Thymus (tissue), 11 donors: ENCODE measurements at regions not wholly inside any gene's neighbourhood (a gene's known extent, or its start where the extent isn't known, plus 50 kb on each side); places are given as distances from the start of the nearest gene placed in this dataset.

Source experiments
- DNase-seq, 9 donors: peaks; one replicate each; pipeline ENCODE4 v3.0.0-alpha.2; 2013; ENCODE audit warnings: low spot score in 9 of 9, low read depth in 6 of 9, missing footprints in 1 of 9
- H3K27ac ChIP-seq, 2 donors: one replicate each; pipeline ENCODE4 v1.5.1; 2013; ENCODE audit warnings: control low read depth in 1 of 2, low read depth in 1 of 2, low read length in 1 of 2, mild to moderate bottlenecking in 1 of 2, moderate library complexity in 1 of 2
- H3K27me3 ChIP-seq, 2 donors: one replicate each; pipeline ENCODE4 v1.5.1; 2013; ENCODE audit warnings: low read length in 1 of 2; ENCODE audit not compliant: control insufficient read depth in 2 of 2, insufficient read depth in 1 of 2
- H3K36me3 ChIP-seq, 2 donors: one replicate each; pipeline ENCODE4 v1.5.1; 2013; ENCODE audit warnings: low read length in 1 of 2, mild to moderate bottlenecking in 1 of 2, moderate library complexity in 1 of 2; ENCODE audit not compliant: control insufficient read depth in 2 of 2, insufficient read depth in 2 of 2
- H3K4me1 ChIP-seq, 2 donors: one replicate each; pipeline ENCODE4 v1.5.1; 2013; ENCODE audit warnings: low read length in 2 of 2; ENCODE audit not compliant: control insufficient read depth in 2 of 2, insufficient read depth in 2 of 2
- H3K4me3 ChIP-seq, 2 donors: one replicate each; pipeline ENCODE4 v1.5.1; 2013; ENCODE audit warnings: low read length in 2 of 2, control low read depth in 1 of 2, mild to moderate bottlenecking in 1 of 2
- H3K9me3 ChIP-seq, 2 donors: one replicate each; pipeline ENCODE4 v1.5.1; 2013; ENCODE audit warnings: low read length in 1 of 2, mild to moderate bottlenecking in 1 of 2; ENCODE audit not compliant: control insufficient read depth in 2 of 2, insufficient read depth in 1 of 2
- WGBS: extraction: QIAGEN DNeasy Blood & Tissue Kit; methylation state at CpG from one replicate; pipeline ENCODE4 v1.1.7; 2013; 5-methylcytosine and 5-hydroxymethylcytosine counted together
- donor health status: healthy.

GRCh38 chr4:14564281-14564680 is 438.0 kb upstream of the CPEB2 start:
- Histone ChIP-seq H3K4me1 (no peaks in the 10 kb centered on the region), H3K27ac (no peak overlapping the region), H3K27me3 (no peaks in the 10 kb centered on the region), H3K36me3 (no peaks in the 10 kb centered on the region), H3K4me3 (no peak overlapping the region), H3K9me3 (peaks cover 0 to 5% of the 10 kb centered on the region in 2 donors)
- 93% methylated on average over 4 of the region's 4 CpGs for WGBS
- no peak for DNase-seq

GRCh38 chr4:14566518-14566917 is 435.8 kb upstream of the CPEB2 start:
- H3K4me3 ChIP-seq = no peak overlapping the region
- H3K27ac ChIP-seq = no peak overlapping the region
- H3K9me3 ChIP-seq = peaks cover 0 to 5% of the 10 kb centered on the region in 2 donors
- H3K36me3 ChIP-seq = no peaks in the 10 kb centered on the region
- DNase-seq = peak in 3 of 9 donors; percentile 3 to 38 (median 4)
- no peaks in the 10 kb centered on the region for H3K27me3 ChIP-seq
- H3K4me1 ChIP-seq = no peaks in the 10 kb centered on the region

GRCh38 chr4:14568351-14568750 is 433.9 kb upstream of the CPEB2 start:
- no peaks in the 10 kb centered on the region for H3K36me3 ChIP-seq
- peaks cover 0 to 5% of the 10 kb centered on the region in 2 donors for H3K9me3 ChIP-seq
- no peak overlapping the region for H3K27ac ChIP-seq
- no peak for DNase-seq
- WGBS = 71% methylated on average over 2 of the region's 2 CpGs
- H3K4me1 ChIP-seq = no peaks in the 10 kb centered on the region
- no peaks in the 10 kb centered on the region for H3K27me3 ChIP-seq
- H3K4me3 ChIP-seq = no peak overlapping the region

- no peaks in the 10 kb centered on the region for H3K4me1 ChIP-seq
- no peak overlapping the region for H3K27ac ChIP-seq
- 85% methylated on average over 1 of the region's 1 CpG for WGBS
- no peak overlapping the region for H3K4me3 ChIP-seq
- DNase-seq = no peak
- no peaks in the 10 kb centered on the region for H3K36me3 ChIP-seq
- no peaks in the 10 kb centered on the region for H3K27me3 ChIP-seq
- no peaks in the 10 kb centered on the region for H3K9me3 ChIP-seq
These were observed 427.0 kb upstream of the CPEB2 start for GRCh38 chr4:14575289-14575688.

GRCh38 chr4:14575919-14576318 is 426.4 kb upstream of the CPEB2 start:
- Histone ChIP-seq H3K27me3 (no peaks in the 10 kb centered on the region), H3K36me3 (no peaks in the 10 kb centered on the region), H3K27ac (no peak overlapping the region), H3K4me1 (no peaks in the 10 kb centered on the region), H3K9me3 (no peaks in the 10 kb centered on the region), H3K4me3 (no peak overlapping the region)
- DNase-seq = no peak
- WGBS = 98% methylated on average over 2 of the region's 2 CpGs

GRCh38 chr4:14580061-14580460 is 422.2 kb upstream of the CPEB2 start:
- no peak overlapping the region for H3K27ac ChIP-seq
- no peaks in the 10 kb centered on the region for H3K9me3 ChIP-seq
- no peak for DNase-seq
- H3K36me3 ChIP-seq = no peaks in the 10 kb centered on the region
- no peaks in the 10 kb centered on the region for H3K27me3 ChIP-seq
- H3K4me1 ChIP-seq = no peaks in the 10 kb centered on the region
- H3K4me3 ChIP-seq = no peak overlapping the region

- 55% methylated on average over 3 of the region's 3 CpGs for WGBS
- Histone ChIP-seq H3K27me3 (no peaks in the 10 kb centered on the region), H3K36me3 (no peaks in the 10 kb centered on the region), H3K27ac (no peak overlapping the region), H3K4me3 (no peak overlapping the region), H3K4me1 (no peaks in the 10 kb centered on the region), H3K9me3 (no peaks in the 10 kb centered on the region)
- no peak for DNase-seq
These were observed 420.5 kb upstream of the CPEB2 start for GRCh38 chr4:14581741-14582140.

- H3K4me3 ChIP-seq = no peak overlapping the region
- H3K27ac ChIP-seq = no peak overlapping the region
- WGBS = 95% methylated on average over 3 of the region's 3 CpGs
- H3K27me3 ChIP-seq = no peaks in the 10 kb centered on the region
- H3K4me1 ChIP-seq = no peaks in the 10 kb centered on the region
- H3K36me3 ChIP-seq = no peaks in the 10 kb centered on the region
- H3K9me3 ChIP-seq = no peaks in the 10 kb centered on the region
- DNase-seq = no peak
These were observed 419.6 kb upstream of the CPEB2 start for GRCh38 chr4:14582677-14583076.

GRCh38 chr4:14583331-14583730 is 418.9 kb upstream of the CPEB2 start:
- Histone ChIP-seq H3K36me3 (no peaks in the 10 kb centered on the region), H3K9me3 (no peaks in the 10 kb centered on the region), H3K27ac (no peak overlapping the region), H3K27me3 (no peaks in the 10 kb centered on the region), H3K4me1 (no peaks in the 10 kb centered on the region), H3K4me3 (no peak overlapping the region)
- WGBS = 93% methylated on average over 2 of the region's 2 CpGs
- no peak for DNase-seq

GRCh38 chr4:14583752-14584151 is 418.5 kb upstream of the CPEB2 start:
- Histone ChIP-seq H3K27me3 (no peaks in the 10 kb centered on the region), H3K4me1 (no peaks in the 10 kb centered on the region), H3K9me3 (no peaks in the 10 kb centered on the region), H3K36me3 (no peaks in the 10 kb centered on the region), H3K27ac (no peak overlapping the region), H3K4me3 (no peak overlapping the region)
- WGBS = 96% methylated on average over 7 of the region's 7 CpGs
- DNase-seq = no peak
